ENCODE measurements at regions not wholly inside any gene's neighbourhood (a gene's known extent, or its start where the extent isn't known, plus 50 kb on each side); places are given as distances from the start of the nearest gene placed in this dataset.

DNA sequence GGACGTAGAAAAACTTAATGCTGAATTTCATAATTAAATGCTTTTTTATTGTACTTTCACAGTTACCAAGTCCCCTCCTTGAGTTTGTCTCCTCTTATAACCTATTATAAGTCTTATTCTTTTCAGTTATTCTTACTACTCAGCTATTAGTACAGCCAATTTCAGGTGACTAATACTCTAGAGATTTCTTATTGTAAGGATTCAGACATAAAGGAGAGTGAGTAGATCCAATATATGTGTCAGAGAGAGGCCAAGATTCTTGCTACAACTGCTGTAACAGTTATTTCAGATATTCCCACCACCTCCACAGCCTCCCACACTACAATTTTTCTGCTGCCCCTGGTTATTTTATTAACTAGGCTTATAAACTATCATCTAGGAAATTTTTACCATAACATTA is 274.5 kb downstream of the GPAT3 start:
- TF ChIP-seq, protein P1, sequence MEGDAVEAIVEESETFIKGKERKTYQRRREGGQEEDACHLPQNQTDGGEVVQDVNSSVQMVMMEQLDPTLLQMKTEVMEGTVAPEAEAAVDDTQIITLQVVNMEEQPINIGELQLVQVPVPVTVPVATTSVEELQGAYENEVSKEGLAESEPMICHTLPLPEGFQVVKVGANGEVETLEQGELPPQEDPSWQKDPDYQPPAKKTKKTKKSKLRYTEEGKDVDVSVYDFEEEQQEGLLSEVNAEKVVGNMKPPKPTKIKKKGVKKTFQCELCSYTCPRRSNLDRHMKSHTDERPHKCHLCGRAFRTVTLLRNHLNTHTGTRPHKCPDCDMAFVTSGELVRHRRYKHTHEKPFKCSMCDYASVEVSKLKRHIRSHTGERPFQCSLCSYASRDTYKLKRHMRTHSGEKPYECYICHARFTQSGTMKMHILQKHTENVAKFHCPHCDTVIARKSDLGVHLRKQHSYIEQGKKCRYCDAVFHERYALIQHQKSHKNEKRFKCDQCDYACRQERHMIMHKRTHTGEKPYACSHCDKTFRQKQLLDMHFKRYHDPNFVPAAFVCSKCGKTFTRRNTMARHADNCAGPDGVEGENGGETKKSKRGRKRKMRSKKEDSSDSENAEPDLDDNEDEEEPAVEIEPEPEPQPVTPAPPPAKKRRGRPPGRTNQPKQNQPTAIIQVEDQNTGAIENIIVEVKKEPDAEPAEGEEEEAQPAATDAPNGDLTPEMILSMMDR (conservative IDR thresholded peaks at IDR 0.05; ENCODE audit: low read depth): no peak
- H3K27ac ChIP-seq: no peak overlapping the region
- CTCF ChIA-PET: no interaction called here
- POLR2A ChIA-PET (ENCODE audit: low non-redundant PET): no interaction called here
- no peak for DNase-seq (ENCODE audit: low spot score)

DNA sequence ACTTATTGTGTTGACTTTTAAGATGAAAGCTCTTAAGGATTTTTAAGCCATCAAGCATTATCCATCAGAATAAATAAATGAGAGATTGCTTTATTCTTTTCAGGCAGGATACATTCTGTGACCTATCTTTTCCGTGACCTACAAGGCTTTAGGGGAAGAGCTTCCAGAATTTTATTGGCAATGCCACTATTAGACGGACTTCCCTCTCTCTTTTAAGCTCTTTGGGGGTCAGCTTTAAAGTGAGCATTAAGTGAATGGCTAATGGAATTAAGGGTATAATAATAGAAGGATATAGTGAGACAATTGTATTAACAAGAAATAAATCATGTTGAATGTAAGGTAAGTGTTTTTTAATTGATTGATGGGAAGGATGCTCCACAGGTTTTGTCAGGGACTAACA is 273.7 kb downstream of the GPAT3 start:
- TF ChIP-seq, protein P1 (conservative IDR thresholded peaks at IDR 0.05; ENCODE audit: low read depth): no peak
- H3K27ac ChIP-seq: no peak overlapping the region
- no peak for DNase-seq (ENCODE audit: low spot score)
- CTCF ChIA-PET: no interaction called here
- POLR2A ChIA-PET (ENCODE audit: low non-redundant PET): no interaction called here

DNA sequence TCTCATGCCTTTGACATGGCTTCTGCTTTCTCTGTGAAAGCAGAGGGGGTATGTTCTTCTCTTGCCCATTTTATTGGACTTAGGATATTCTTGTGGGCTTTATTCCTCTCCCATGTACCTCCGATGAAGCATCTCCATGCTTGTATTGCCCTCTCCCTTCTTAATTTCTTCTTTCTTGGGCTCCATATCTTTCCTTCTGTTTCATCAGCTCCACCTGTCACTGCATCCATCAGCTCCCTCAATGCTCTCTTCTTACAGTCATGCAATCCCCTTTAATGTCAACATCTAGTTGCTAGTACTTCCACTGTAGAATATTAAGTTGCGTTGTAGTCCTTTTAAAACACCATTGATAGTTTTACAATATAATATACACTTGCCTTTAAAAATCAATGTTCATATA is 257.6 kb downstream of the GPAT3 start:
- H3K27ac ChIP-seq: no peak overlapping the region
- TF ChIP-seq, protein P1 (conservative IDR thresholded peaks at IDR 0.05; ENCODE audit: low read depth): no peak
- no peak for DNase-seq (ENCODE audit: low spot score)
- ChIA-PET CTCF (no interaction called here), POLR2A (ENCODE audit: low non-redundant PET) (no interaction called here)

DNA sequence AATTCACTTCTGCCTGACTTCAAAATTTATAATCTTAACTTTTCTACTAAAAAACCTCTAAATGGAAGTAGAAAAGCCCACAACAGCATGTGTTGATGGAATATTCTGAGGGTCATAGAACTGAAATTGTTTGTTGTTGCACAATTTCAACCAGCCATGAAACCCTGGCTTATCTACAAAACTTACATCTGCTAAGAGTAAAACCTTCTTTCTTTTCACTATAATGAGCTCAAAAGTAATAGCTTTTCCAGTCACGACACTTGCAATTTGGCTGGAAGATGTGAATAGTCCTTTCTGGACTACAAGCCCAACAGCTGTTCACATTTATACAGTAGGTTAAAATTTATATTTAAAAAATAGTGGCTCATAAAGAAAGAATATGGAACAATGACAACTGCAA is 250.0 kb downstream of the GPAT3 start:
- no peak overlapping the region for H3K27ac ChIP-seq
- POLR2A ChIA-PET (ENCODE audit: low non-redundant PET): no interaction called here
- CTCF ChIA-PET: interaction anchor here (0.5 to 0.7 kb wide), 2 partner anchors 13 to 270 kb away, joined by 3 read pairs; no protein-coding TSS in a partner anchor
- TF ChIP-seq, protein P1 (conservative IDR thresholded peaks at IDR 0.05; ENCODE audit: low read depth): no peak
- no peak for DNase-seq (ENCODE audit: low spot score)

DNA sequence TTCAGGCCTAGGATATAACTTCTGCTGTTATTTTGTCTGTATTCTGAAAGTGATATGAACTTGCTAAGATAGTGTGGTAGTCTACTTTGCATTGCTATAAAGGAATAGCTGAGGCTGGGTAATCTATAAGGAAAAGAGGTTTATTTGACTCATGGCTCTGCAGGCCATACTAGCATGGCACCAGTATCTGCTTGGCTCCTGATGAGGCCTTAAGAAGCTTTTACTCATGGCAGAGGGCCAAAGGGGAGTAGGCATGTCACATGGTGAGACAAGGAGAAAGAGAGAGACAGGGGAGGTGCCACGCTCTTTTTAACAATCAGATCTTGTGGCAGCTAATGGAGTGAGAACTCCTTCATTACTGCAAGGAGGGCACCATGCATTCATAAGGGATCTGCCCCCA is 247.3 kb downstream of the GPAT3 start:
- no peak for DNase-seq (ENCODE audit: low spot score)
- ChIA-PET CTCF (no interaction called here), POLR2A (ENCODE audit: low non-redundant PET) (no interaction called here)
- no peak overlapping the region for H3K27ac ChIP-seq
- TF ChIP-seq, protein P1 (conservative IDR thresholded peaks at IDR 0.05; ENCODE audit: low read depth): no peak

DNA sequence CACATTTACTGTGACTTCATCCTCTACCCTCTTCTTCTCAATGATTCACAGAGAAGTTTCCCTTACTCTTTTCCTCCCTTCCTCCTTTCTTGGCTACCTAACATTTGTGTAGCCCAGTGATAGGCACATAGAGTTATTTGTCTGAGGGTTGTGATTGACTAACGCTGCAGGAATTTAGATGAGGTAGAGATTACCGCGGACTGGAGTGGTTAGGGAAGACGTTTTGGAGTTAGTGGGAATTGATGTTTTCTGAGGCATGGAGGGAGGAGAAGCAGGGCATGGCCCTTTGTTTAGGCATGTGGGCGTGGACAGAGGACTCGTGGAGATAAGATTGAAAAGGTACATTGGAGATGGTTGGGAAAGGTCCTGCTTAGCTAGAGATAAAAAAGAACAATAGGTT is 246.7 kb downstream of the GPAT3 start:
- DNase-seq (ENCODE audit: low spot score): no peak
- CTCF ChIA-PET: no interaction called here
- POLR2A ChIA-PET (ENCODE audit: low non-redundant PET): no interaction called here
- no peak overlapping the region for H3K27ac ChIP-seq
- TF ChIP-seq, protein P1 (conservative IDR thresholded peaks at IDR 0.05; ENCODE audit: low read depth): no peak

DNA sequence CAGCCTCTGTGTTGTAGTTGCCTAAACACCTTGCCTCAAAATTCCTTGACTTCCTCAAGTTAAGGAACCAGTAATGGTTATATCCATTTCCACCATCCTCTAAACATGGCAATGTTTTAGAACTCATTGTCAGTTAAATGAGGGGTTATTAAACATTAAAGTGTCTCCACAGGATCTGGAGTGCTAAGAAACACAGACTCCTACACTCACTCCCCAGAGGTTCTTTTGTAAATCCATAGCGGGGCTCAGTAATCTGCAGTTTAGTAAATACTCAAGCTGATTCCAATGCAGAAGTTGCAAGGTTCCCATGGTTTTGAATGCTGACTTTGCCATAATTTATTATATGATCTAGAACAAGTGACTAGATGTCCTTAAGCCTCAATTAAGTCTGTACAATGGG is 245.5 kb downstream of the GPAT3 start:
- no peak overlapping the region for H3K27ac ChIP-seq
- no peak for DNase-seq (ENCODE audit: low spot score)
- TF ChIP-seq, protein P1 (conservative IDR thresholded peaks at IDR 0.05; ENCODE audit: low read depth): no peak
- ChIA-PET CTCF (no interaction called here), POLR2A (ENCODE audit: low non-redundant PET) (no interaction called here)
